Upper lobe of right lung (tissue), 1 donor: ENCODE measurements at regions not wholly inside any gene's neighbourhood (a gene's known extent, or its start where the extent isn't known, plus 50 kb on each side); places are given as distances from the start of the nearest gene placed in this dataset.
A peak's percentile ranks its signal among the peaks of the same experiment; 100 is the strongest.

Source experiments
- ATAC-seq: fragments of 200-7000 bp; cut with Tn5 transposase; one replicate; pipeline ENCODE4 v1.9.1; 2020; ENCODE audit warnings: mild to moderate bottlenecking, moderate library complexity
- DNase-seq: peaks from one replicate; pipeline ENCODE4 v3.0.0-alpha.2; 2020
- H3K27ac ChIP-seq: fragments of 200-600 bp; one replicate; pipeline ENCODE4 v1.8.0; 2022
- H3K27me3 ChIP-seq: fragments of 200-600 bp; one replicate; pipeline ENCODE4 v1.8.0; 2022; ENCODE audit warnings: mild to moderate bottlenecking
- H3K36me3 ChIP-seq: fragments of 200-600 bp; one replicate; pipeline ENCODE4 v1.8.0; 2022
- H3K4me1 ChIP-seq: fragments of 200-600 bp; one replicate; pipeline ENCODE4 v1.8.0; 2022
- H3K4me3 ChIP-seq: fragments of 200-600 bp; one replicate; pipeline ENCODE4 v1.8.0; 2022; ENCODE audit warnings: mild to moderate bottlenecking
- H3K9me3 ChIP-seq: fragments of 200-600 bp; one replicate; pipeline ENCODE4 v1.8.0; 2022
- CTCF ChIP-seq: fragments of 200-600 bp; IDR thresholded peaks from one replicate; pipeline ENCODE4 v1.8.0; 2022; ENCODE audit warnings: antibody characterized with exemption
- intact Hi-C: fragments of 100-400 bp; cut with DNase I; formaldehyde crosslinking; loops from one replicate; pipeline ENCODE4 v1.11.0; 2022
- donor health status: DM: no; HTN: yes; CAD: no; lungs with severe emphysema.

GRCh38 chr21:27498025-27498424 is 531.1 kb upstream of the ADAMTS5 start:
- Histone ChIP-seq H3K4me3 (no peak overlapping the region), H3K36me3 (no peaks in the 10 kb centered on the region), H3K27ac (no peak overlapping the region), H3K27me3 (no peaks in the 10 kb centered on the region), H3K4me1 (no peaks in the 10 kb centered on the region), H3K9me3 (no peaks in the 10 kb centered on the region)
- DNase-seq, result no peak
- intact Hi-C loops, result no loop called here
- no peak for ATAC-seq
- TF ChIP-seq CTCF, result no peak

DNA sequence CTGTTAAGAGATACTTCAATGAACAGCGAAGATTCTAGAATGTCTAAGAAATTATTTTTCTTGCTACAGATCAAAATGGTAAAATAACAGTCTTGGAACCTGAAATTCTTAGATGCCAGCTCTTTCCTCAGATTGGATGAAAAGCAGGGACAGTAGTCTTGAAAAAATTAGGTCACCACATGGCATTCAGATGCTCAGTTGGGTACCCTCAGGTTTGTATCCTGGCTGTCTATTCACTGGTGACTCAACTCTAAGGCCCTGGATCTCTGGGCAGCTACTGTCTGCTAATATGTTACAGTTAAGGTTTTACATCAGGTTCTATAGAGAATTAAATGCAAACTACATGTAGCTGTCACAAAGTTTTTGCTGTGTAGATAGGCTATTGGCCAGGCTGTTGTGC is 528.9 kb upstream of the ADAMTS5 start:
- no peak for TF ChIP-seq CTCF
- intact Hi-C loops, result no loop called here
- ATAC-seq, result no peak
- no peak overlapping the region for H3K4me3 ChIP-seq
- no peaks in the 10 kb centered on the region for H3K9me3 ChIP-seq
- H3K36me3 ChIP-seq, result no peaks in the 10 kb centered on the region
- no peak overlapping the region for H3K27ac ChIP-seq
- H3K27me3 ChIP-seq, result no peaks in the 10 kb centered on the region
- DNase-seq, result no peak
- no peaks in the 10 kb centered on the region for H3K4me1 ChIP-seq

GRCh38 chr21:27493542-27493941 is 526.7 kb upstream of the ADAMTS5 start:
- no peak for ATAC-seq
- no peak overlapping the region for H3K27ac ChIP-seq
- intact Hi-C loops, result no loop called here
- no peaks in the 10 kb centered on the region for H3K4me1 ChIP-seq
- no peaks in the 10 kb centered on the region for H3K9me3 ChIP-seq
- no peaks in the 10 kb centered on the region for H3K36me3 ChIP-seq
- H3K27me3 ChIP-seq, result no peaks in the 10 kb centered on the region
- no peak overlapping the region for H3K4me3 ChIP-seq
- TF ChIP-seq CTCF, result no peak
- DNase-seq, result no peak

GRCh38 chr21:27487676-27488075 is 520.8 kb upstream of the ADAMTS5 start:
- H3K4me3 ChIP-seq, result no peak overlapping the region
- intact Hi-C loops, result no loop called here
- no peak for DNase-seq
- H3K27ac ChIP-seq, result no peak overlapping the region
- no peaks in the 10 kb centered on the region for H3K4me1 ChIP-seq
- no peaks in the 10 kb centered on the region for H3K36me3 ChIP-seq
- no peak for TF ChIP-seq CTCF
- H3K27me3 ChIP-seq, result no peaks in the 10 kb centered on the region
- no peaks in the 10 kb centered on the region for H3K9me3 ChIP-seq
- ATAC-seq, result no peak

DNA sequence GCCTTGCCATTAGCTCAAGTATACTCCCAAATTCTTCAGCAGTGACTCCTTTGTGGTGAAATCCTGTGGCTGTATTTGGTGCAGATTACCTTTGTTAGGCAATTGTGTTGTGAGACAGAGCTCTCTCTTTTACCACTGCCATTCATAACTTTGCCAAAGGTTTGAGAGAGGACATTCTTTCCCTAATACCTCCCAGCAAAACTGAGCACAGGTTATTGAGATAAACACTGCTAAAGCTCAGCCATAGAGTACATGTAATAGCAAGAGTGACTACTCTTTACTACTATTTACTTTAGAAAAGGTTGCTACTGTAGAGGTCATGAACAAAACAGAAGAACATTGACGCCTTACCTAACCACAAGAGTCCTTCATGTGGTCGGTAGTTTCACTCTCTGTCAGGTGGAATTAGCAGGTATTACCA is 514.0 kb upstream of the ADAMTS5 start:
- Histone ChIP-seq H3K4me1 (peaks cover 7% of the 10 kb centered on the region), H3K4me3 (no peak overlapping the region), H3K27me3 (no peaks in the 10 kb centered on the region), H3K36me3 (no peaks in the 10 kb centered on the region), H3K27ac (no peak overlapping the region), H3K9me3 (no peaks in the 10 kb centered on the region)
- intact Hi-C loops, result no loop called here
- DNase-seq (no peak), ATAC-seq (peak; percentile 83)
- TF ChIP-seq CTCF, result no peak

DNA sequence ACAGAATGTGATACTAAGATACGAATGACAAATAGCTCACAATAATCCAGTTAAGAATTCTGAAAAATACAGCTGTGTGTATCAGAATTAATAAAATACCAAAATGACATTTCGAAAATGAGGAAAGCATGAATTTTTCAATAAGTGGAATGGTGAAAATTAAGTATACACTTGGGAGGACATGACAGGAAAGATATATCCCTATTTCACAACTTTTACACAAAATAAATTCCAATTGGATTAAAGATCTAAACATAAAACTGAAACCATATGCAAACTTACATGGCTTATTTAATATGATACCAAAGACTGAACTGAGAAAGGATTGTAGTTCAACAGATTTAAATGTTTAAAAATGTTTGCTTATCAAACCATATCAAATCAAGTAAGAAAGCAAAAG is 510.4 kb upstream of the ADAMTS5 start:
- Histone ChIP-seq H3K27ac (no peak overlapping the region), H3K36me3 (no peaks in the 10 kb centered on the region), H3K4me3 (no peak overlapping the region), H3K27me3 (no peaks in the 10 kb centered on the region), H3K9me3 (no peaks in the 10 kb centered on the region), H3K4me1 (peaks cover 7% of the 10 kb centered on the region)
- ATAC-seq, result no peak
- no peak for TF ChIP-seq CTCF
- no peak for DNase-seq
- intact Hi-C loops, result no loop called here
